HFFc6 (cell line): ENCODE measurements at regions not wholly inside any gene's neighbourhood (a gene's known extent, or its start where the extent isn't known, plus 50 kb on each side); places are given as distances from the start of the nearest gene placed in this dataset.
"Not testable (repeated sequence)": the region's sequence is repeated elsewhere in the genome, so short reads cannot be mapped to it uniquely, and the experiment has no call there.

Source experiments
- DNase-seq: peaks from one replicate; pipeline ENCODE4 v3.0.0-alpha.2; 2018
- H3K27ac Mint-ChIP-seq: 2 replicates; pipeline ENCODE4 v1.8.0; 2020; ENCODE audit warnings: mild to moderate bottlenecking, mixed read lengths
- H3K27me3 Mint-ChIP-seq: 2 replicates; pipeline ENCODE4 v1.8.0; 2021; ENCODE audit warnings: mild to moderate bottlenecking, moderate library complexity, mixed read lengths; ENCODE audit not compliant: insufficient read depth
- H3K36me3 Mint-ChIP-seq: 2 replicates; pipeline ENCODE4 v1.8.0; 2021; ENCODE audit warnings: low read depth, mixed read lengths
- H3K4me1 Mint-ChIP-seq: 2 replicates; pipeline ENCODE4 v1.8.0; 2020; ENCODE audit warnings: low read depth, mixed read lengths
- H3K4me3 Mint-ChIP-seq: 2 replicates; pipeline ENCODE4 v1.8.0; 2020; ENCODE audit warnings: mild to moderate bottlenecking, moderate library complexity, mixed read lengths
- H3K9me3 Mint-ChIP-seq: 2 replicates; pipeline ENCODE4 v1.8.0; 2020; ENCODE audit warnings: mild to moderate bottlenecking, mixed read lengths
- TF ChIP-seq, protein P1 (sequence below): fragments of 200-600 bp; sonication (generic); IDR thresholded peaks from 2 replicates; pipeline ENCODE4 v1.5.0; 2021; ENCODE audit warnings: antibody characterized with exemption, mild to moderate bottlenecking

DNA sequence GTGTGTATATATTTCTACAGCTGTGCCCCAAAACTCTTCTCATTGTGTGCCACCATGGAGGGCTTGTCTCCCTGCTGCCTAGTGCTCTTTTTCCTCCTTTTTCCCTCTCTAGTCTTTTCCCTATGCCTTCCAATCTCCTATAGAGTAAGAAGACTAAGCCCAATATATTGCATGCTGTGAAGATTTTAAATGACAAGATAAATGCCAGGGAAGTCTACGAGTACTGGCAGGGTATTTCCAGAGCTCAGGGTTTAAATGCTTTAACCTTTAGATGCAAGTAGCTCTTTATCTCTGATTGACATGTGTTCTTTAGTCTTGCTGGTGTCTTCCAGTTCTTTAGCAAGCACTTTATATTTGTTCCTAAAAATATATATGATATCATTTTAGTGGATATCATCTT, 200.7 kb downstream of the SLITRK1 start:
- H3K4me1 Mint-ChIP-seq = peaks cover 12% of the 10 kb centered on the region
- H3K4me3 Mint-ChIP-seq = no peak overlapping the region
- DNase-seq = no peak
- no peak overlapping the region for H3K27ac Mint-ChIP-seq
- no peaks in the 10 kb centered on the region for H3K27me3 Mint-ChIP-seq
- H3K36me3 Mint-ChIP-seq = no peaks in the 10 kb centered on the region
- TF ChIP-seq, protein P1, sequence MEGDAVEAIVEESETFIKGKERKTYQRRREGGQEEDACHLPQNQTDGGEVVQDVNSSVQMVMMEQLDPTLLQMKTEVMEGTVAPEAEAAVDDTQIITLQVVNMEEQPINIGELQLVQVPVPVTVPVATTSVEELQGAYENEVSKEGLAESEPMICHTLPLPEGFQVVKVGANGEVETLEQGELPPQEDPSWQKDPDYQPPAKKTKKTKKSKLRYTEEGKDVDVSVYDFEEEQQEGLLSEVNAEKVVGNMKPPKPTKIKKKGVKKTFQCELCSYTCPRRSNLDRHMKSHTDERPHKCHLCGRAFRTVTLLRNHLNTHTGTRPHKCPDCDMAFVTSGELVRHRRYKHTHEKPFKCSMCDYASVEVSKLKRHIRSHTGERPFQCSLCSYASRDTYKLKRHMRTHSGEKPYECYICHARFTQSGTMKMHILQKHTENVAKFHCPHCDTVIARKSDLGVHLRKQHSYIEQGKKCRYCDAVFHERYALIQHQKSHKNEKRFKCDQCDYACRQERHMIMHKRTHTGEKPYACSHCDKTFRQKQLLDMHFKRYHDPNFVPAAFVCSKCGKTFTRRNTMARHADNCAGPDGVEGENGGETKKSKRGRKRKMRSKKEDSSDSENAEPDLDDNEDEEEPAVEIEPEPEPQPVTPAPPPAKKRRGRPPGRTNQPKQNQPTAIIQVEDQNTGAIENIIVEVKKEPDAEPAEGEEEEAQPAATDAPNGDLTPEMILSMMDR = no peak
- H3K9me3 Mint-ChIP-seq = no peaks in the 10 kb centered on the region

DNA sequence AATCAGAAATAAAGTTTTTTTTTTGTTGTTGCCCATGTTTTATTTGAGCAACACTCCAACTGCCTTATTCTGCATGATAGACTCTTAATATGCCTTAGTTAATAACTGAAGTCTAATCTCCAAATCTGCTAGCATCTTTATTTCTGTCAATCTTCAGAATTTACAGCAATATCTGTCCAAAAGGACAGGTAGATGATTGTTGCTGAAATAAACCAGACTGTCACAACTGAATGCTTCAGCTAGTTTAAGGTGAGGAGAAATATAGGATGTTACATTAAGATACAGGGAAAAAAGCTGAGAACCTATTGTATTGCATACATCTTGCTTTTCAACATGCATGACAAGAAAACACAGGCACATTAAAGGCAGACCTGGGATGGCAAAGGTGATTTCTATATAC, 204.3 kb downstream of the SLITRK1 start:
- Mint-ChIP-seq H3K4me1 (peaks cover 12% of the 10 kb centered on the region), H3K36me3 (peaks cover 6% of the 10 kb centered on the region; the same call in 1 of the 2 replicates), H3K9me3 (no peaks in the 10 kb centered on the region), H3K4me3 (no peak overlapping the region), H3K27ac (no peak overlapping the region), H3K27me3 (no peaks in the 10 kb centered on the region; the same call in 1 of the 2 replicates)
- DNase-seq = no peak
- TF ChIP-seq, protein P1 = no peak

DNA sequence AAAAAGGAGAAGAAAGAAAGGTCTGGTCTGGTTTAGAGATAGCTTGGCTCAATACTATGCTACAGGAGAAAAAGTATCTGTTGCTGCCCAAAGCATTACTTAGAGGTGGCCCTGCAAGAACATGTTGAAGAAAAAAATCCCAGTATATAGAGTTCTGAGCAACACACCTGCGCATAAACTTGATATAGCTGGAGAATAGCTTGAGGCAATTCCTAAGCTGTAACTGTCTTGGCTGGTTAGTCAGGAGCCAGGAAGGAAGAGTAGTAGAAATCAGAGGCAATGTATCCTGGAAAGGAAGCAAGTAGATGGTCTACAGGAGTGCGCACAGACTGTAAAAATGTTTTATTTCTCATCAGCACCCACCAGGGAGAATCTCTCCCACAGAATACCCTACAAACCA, 209.7 kb downstream of the SLITRK1 start:
- TF ChIP-seq, protein P1 = no peak
- H3K4me1 Mint-ChIP-seq = peaks cover 6% of the 10 kb centered on the region; the same call in 1 of the 2 replicates
- H3K27me3 Mint-ChIP-seq = no peaks in the 10 kb centered on the region; the same call in 1 of the 2 replicates
- H3K27ac Mint-ChIP-seq = no peak overlapping the region
- DNase-seq = no peak
- H3K36me3 Mint-ChIP-seq = peaks cover 21% of the 10 kb centered on the region
- H3K4me3 Mint-ChIP-seq = no peak overlapping the region
- H3K9me3 Mint-ChIP-seq = peaks cover 14% of the 10 kb centered on the region

DNA sequence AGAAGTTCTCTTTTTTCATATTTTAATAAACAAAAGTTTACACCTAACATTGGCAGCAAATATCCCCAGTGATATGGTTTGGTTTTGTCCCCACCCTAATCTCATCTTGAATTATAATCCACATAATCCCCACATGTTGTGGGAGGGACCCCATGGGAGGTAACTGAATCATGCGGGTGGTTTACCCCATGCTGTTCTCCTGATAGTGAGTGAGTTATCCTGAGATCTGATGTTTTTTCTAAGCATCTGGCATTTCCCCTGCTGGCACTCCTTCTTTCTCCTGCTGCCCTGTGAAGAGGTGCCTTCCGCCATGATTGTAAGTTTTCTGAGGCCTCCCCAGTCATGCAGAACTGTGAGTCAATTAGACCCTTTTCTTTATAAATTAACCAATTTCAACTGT, 214.7 kb downstream of the SLITRK1 start:
- H3K9me3 Mint-ChIP-seq = peaks cover 14% of the 10 kb centered on the region
- H3K27ac Mint-ChIP-seq = no peak overlapping the region
- H3K36me3 Mint-ChIP-seq = peaks cover 15% of the 10 kb centered on the region
- TF ChIP-seq, protein P1 = no peak
- H3K4me3 Mint-ChIP-seq = no peak overlapping the region
- H3K4me1 Mint-ChIP-seq = peaks cover 24% of the 10 kb centered on the region
- H3K27me3 Mint-ChIP-seq = no peaks in the 10 kb centered on the region
- DNase-seq = no peak

DNA sequence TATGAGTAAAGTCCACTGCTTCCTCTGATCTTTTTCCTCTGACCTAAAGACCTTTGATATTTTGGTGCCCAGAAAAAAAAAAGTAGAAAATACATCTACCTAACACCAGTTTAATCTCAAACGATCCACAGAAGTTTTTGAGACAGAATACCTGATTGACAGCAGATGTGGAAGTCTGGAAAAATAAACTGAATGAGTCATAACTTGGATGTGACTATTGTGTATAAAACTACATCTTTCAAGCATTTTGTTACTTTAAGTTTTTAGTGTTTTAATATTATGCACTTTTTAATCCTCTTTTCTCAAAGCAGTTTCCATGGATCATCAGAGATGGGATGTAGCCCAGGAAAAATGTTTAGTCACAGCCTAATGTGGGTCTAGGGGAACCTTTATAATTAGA, 216.1 kb downstream of the SLITRK1 start:
- Mint-ChIP-seq H3K9me3 (peaks cover 14% of the 10 kb centered on the region), H3K4me3 (no peak overlapping the region), H3K27ac (peak overlapping the region; percentile 36), H3K36me3 (peaks cover 15% of the 10 kb centered on the region), H3K27me3 (no peaks in the 10 kb centered on the region), H3K4me1 (peaks cover 24% of the 10 kb centered on the region)
- TF ChIP-seq, protein P1 = no peak
- peak; percentile 13 for DNase-seq

DNA sequence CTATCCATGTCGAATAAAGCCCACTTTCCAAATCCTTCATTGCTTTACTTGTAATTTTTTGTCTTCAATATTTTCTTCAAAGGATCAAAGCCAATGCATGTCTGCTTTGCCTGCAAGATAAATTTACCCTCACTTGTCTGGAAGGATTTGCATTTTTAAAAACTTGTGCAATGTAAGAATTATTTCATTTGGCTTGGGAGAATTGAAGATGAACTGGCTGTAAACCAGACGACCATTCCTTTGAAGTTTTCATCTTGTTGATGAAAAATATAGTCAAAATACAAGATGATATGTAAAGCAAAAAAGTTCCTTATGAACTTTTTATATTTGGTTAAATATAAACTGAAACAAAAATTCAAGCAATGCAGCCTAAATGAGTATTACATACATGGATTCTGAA, 225.0 kb downstream of the SLITRK1 start:
- TF ChIP-seq, protein P1 = no peak
- Mint-ChIP-seq H3K27ac (no peak overlapping the region), H3K27me3 (no peaks in the 10 kb centered on the region), H3K9me3 (no peaks in the 10 kb centered on the region), H3K36me3 (0 out of 2 replicates have a peak, but pooled peaks cover 5% of the 10 kb centered on the region), H3K4me1 (peaks cover 17% of the 10 kb centered on the region), H3K4me3 (no peak overlapping the region)
- no peak for DNase-seq

DNA sequence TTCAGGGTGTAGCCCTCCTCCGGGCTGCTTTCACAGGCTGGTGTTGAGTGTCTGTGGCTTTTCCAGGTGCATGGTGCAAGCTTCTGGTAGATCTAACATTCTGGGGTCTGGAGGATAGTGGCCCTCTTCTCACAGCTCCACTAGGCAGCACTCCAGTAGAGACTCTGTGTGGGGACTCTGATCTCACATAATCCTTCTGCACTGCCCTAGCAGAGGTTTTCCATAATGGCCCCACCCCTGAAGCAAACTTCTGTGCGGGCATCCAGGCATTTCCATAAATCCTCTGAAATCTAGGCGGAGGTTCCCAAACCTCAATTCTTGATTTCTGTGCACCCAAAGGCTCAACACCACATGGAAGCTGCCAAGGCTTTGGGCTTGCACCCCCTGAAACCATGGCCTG, 239.7 kb downstream of the SLITRK1 start:
- H3K4me3 Mint-ChIP-seq, H3K4me1 Mint-ChIP-seq, DNase-seq, H3K27ac Mint-ChIP-seq, H3K27me3 Mint-ChIP-seq: not testable (repeated sequence)
- Mint-ChIP-seq H3K36me3 (peaks cover 25% of the 10 kb centered on the region), H3K9me3 (peaks cover 16% of the 10 kb centered on the region; the same call in 1 of the 2 replicates)
